ENCODE measurements at regions not wholly inside any gene's neighbourhood (a gene's known extent, or its start where the extent isn't known, plus 50 kb on each side); places are given as distances from the start of the nearest gene placed in this dataset.

DNA sequence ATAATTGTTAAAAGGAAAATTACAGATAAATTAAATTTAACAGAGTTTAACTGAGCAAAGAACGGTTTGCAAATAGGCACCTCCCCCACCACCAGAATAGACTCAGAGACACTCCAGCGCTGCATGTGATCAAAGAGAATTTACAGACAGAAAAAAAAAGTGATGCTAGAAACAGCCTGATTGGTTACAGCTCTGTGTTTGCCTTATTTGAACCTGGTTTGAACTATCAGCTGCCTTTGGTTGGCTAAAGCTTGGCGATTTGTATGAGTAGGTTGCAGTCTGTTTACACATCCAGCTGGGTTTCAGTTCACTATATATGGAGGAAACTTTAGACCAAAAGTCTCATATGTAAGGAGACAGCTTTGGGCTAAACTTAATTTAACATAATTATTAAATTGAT, 249.1 kb downstream of the ENC1 start:
- no peak for TF ChIP-seq POLR2A (IDR thresholded peaks at IDR 0.05)
- no peak for TF ChIP-seq CTCF (IDR thresholded peaks at IDR 0.05)
